GM03348 (cell line): ENCODE measurements at regions not wholly inside any gene's neighbourhood (a gene's known extent, or its start where the extent isn't known, plus 50 kb on each side); places are given as distances from the start of the nearest gene placed in this dataset.
A peak's percentile ranks its signal among the peaks of the same experiment; 100 is the strongest.

Source experiments
- DNase-seq: peaks from one replicate; pipeline ENCODE4 v3.0.0; 2012; ENCODE audit warnings: low spot score

GRCh38 chr12:91999823-92000222, 145.8 kb downstream of the BTG1 start:
- no peak for DNase-seq

- DNase-seq, result no peak
Observed at GRCh38 chr12:91998316-91998715, 147.3 kb downstream of the BTG1 start.

DNA sequence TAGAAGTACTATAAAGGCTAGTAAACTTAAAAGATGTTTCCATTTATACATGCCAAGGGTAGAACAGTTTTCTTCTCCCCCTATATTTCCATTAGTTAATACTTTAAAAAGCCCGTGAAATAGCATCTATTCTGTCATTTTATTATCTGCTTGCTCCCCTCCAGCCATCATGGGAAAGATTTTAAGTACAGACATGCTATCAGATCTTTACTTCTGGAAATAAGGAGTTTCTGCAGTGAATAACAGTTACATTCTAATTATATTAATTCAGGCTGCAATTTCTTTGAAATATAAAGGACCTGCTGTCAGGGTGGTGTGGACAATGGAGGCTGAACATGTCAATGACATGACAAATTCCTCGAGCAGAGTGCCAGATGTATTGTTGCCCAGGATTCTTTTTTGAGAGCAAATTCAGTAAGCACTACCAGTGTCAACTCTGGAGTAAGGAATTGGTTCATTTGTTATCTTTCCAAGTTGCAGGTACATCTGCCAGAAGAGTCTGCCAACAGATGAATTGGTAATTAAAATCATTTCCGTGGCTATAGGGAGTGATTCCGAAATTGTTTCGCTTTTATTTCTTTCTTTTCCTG, 151.3 kb downstream of the BTG1 start:
- DNase-seq, result no peak

- no peak for DNase-seq
Observed at GRCh38 chr12:91993287-91994017, 152.2 kb downstream of the BTG1 start.

GRCh38 chr12:91991399-91992187, 154.1 kb downstream of the BTG1 start:
- no peak for DNase-seq

DNA sequence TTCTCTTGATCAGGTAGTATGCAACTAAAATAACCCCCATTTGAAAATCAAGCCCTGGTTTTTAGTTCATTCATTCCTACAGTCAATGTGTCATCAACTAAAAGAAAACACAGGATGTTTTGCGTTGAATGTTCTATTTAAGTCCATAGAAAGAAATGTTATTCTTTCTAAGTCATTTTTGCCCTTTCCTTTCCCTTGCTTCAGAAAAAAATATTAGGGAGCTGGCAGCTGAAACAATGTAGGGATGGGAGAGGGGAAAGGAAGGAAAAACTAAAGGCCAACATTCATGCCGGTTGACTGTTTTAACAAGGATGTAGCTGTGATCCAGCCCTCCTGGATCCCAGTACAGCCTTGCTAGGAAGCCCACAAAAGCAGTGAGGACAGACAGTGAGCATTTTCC, 155.1 kb downstream of the BTG1 start:
- DNase-seq, result no peak

GRCh38 chr12:91989143-91989542, 156.5 kb downstream of the BTG1 start:
- DNase-seq, result no peak

GRCh38 chr12:91988086-91988923, 157.3 kb downstream of the BTG1 start:
- DNase-seq, result no peak

- DNase-seq, result no peak
Observed at GRCh38 chr12:91986084-91986483, 159.6 kb downstream of the BTG1 start.

GRCh38 chr12:91985002-91985787, 160.5 kb downstream of the BTG1 start:
- peak; percentile 48 for DNase-seq

- DNase-seq, result no peak
Observed at GRCh38 chr12:91984556-91984955, 161.1 kb downstream of the BTG1 start.

DNA sequence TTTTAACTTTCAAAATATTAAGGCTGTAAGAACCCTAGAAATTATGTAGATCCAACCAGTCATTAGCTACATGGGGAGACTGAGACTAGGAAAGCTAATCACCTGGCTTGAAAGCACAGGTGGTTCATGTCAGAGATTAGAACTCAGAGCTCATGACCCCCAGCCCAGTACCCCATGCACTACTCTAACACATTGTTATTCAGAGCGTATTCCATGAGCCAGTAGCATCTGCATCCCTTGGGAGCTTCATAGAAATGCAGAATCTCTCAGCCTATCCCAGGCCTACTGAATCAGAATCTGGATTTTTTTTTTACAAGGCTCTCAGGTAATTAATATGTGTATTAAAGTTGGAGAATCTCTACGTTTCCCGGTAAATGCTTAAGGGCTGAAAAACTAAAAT, 161.7 kb downstream of the BTG1 start:
- DNase-seq, result no peak

DNA sequence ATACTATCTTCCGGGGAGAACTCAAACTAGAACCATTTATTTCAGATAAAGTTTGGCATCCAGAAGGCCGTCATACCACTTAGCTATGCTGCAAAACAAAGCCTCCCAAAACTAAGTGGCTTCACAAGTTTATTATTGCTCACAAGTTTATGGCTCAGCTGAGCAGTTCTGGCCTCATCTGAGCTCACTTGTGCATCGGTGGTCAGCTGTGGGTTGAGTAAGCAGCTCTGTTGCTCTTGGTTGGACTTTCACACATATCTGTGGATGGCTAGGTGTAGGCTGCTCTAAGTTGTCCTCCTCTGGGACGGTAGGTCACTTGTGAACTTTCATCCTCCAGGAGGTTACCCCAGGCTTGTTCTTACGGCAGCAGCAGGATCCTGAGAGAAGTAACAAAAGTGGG, 162.7 kb downstream of the BTG1 start:
- no peak for DNase-seq

GRCh38 chr12:91980389-91980821, 165.2 kb downstream of the BTG1 start:
- DNase-seq, result no peak

DNA sequence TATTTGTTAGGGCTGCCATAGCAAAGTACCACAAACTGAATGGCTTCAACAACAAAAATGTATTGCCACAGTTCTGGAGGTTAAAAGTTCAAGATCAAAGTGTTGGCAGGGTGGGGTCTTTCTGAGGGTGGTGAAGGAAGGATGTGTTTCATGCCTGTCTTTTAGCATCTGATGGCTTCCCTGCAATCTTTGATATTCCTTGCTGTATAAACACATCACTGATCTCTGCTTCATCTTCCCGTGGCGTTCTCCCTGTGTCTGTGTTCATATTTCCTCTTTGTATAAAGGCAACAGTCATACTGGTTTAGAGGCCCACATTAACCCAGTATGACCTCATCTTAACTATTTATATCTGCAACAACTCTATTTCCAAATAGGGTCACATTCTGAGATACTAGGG, 167.5 kb downstream of the BTG1 start:
- DNase-seq, result no peak

DNA sequence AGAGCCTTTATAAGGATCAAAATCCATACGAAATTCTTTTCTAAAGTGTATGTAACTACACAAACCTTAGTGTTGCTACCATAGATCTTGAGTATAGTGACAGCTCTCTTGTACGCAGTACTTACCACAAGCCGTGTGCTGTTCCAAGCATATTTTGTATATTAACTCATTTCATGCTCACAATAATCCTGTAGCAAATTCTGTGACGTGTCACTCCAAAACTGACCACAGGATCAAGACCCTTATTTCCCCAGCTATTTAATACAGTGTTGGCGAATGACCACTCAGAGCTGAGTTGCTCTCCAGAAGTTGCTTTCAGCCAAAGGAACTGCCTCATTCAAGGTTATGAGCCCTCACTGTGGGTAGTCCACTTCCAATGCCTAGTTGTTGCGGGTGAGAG, 169.8 kb downstream of the BTG1 start:
- no peak for DNase-seq

DNA sequence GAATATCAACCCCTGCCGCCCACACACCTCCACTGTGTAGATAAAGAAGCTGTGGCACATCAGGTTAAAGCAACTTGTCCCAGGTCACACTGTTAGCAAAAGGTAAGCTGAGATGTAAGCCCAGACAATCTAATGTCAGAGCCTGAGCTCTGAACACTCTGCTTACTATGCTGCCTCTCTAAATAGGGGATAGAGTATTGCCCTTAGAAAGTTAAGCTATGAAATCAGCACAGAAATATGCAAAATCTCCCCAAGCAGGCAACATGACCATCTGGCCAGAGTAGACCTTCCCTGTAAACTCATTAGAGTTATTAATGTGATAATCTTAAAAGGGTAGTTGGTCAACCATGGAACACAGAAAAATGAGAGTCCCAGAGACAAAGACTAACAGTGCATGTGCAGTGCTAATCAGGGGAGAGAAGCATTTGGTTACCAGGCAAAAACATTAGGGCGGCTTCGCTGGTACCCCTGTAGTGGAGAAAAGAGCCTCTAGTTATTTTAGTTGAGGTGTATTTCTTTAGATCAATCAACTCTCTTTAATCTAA, 171.0 kb downstream of the BTG1 start:
- DNase-seq, result no peak

- DNase-seq, result no peak
Observed at GRCh38 chr12:91973813-91974212, 171.8 kb downstream of the BTG1 start.

DNA sequence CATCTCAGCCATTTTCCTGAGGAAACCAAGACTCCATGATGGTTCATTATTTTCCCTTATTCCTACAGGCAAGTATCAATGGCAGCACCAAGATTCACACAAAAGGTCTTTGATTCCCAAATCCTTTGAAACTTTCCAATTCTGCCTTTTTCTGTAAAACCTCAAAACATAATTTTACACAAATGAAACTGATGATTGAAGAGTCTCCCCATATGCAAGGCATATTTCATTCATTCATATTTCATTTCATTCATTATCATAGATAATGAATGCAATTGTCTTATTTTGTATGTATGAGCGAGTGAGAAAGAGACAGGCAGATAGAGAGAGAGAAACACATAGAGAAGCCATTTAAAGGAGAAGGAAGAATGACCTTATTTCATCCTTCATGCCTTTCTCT, 172.8 kb downstream of the BTG1 start:
- DNase-seq, result no peak

DNA sequence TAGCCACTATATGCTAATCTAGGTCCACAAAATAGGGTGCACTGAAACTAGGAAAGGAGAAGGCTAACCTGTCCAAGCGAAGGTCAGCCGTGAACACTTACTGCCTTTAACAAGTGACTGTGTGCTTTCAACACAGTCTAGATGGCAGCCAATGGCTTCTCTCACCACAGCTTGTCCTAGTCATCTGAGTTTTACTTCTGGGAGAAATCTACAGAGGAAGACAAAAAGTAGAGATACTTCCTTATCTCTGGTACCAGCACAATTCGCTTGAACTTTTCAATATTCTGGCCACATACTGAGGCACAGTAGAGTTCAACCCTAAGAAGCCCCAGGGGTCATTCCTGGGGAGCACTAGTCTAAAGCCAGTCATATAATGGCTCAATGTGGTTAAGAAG, 176.9 kb downstream of the BTG1 start:
- no peak for DNase-seq

- no peak for DNase-seq
Observed at GRCh38 chr12:91968076-91968776, 177.4 kb downstream of the BTG1 start.
